ENCODE measurements at regions not wholly inside any gene's neighbourhood (a gene's known extent, or its start where the extent isn't known, plus 50 kb on each side); places are given as distances from the start of the nearest gene placed in this dataset.

- POLR2A ChIA-PET: no interaction called here
- CTCF ChIA-PET: no interaction called here
- no peaks in the 10 kb centered on the region for H3K4me1 Mint-ChIP-seq
Observed at GRCh38 chr12:29858270-29858786, 74.6 kb upstream of the TMTC1 start.

GRCh38 chr12:29847246-29847645 lies 63.5 kb upstream of the TMTC1 start:
- H3K27me3 ChIP-seq (replicated peaks in 1 of 4; ENCODE audit: control extremely low read depth in 1 of 4, control insufficient read depth in 3 of 4, insufficient read depth in 4 of 4, low read length in 3 of 4): no peaks in the 10 kb centered on the region
- CTCF ChIA-PET: no interaction called here
- ATAC-seq (ENCODE audit: low read depth) (no peak), DNase-seq (no peak)
- no peak for TF ChIP-seq CTCF (IDR thresholded peaks at IDR 0.05)
- H3K9me3 ChIP-seq (ENCODE audit: control extremely low read depth in 1 of 3, control insufficient read depth in 2 of 3, insufficient read depth in 1 of 3, low read length in 2 of 3): peaks cover 0 to 9% (median 0%) of the 10 kb centered on the region in 3 donors
- POLR2A ChIA-PET: no interaction called here
- H3K4me3 Mint-ChIP-seq: no peak overlapping the region
- H2AFZ ChIP-seq (ENCODE audit: insufficient read depth, low read depth, low read length, poor library complexity, severe bottlenecking): no peak overlapping the region
- no peaks in the 10 kb centered on the region for H3K27me3 Mint-ChIP-seq
- no CpG with 5 or more reads among the region's 2 CpGs for WGBS (ENCODE audit: insufficient coverage)
- no peaks in the 10 kb centered on the region for H3K79me2 ChIP-seq (ENCODE audit: control insufficient read depth, insufficient read depth, low read length)
- H3K4me3 ChIP-seq (ENCODE audit: control extremely low read depth in 1 of 5, extremely low read depth in 1 of 5, insufficient read depth in 1 of 5, low read depth in 2 of 5, low read length in 4 of 5): no peak overlapping the region
- no peak overlapping the region for H3K27ac ChIP-seq (ENCODE audit: low read length in 2 of 2)
- peaks cover 2% of the 10 kb centered on the region for H3K9me3 Mint-ChIP-seq (ENCODE audit: insufficient read depth)
- intact Hi-C loops (cut with micrococcal nuclease): no loop called here
- no peaks in the 10 kb centered on the region for H3K36me3 ChIP-seq (replicated peaks in 1 of 2; ENCODE audit: control extremely low read depth in 1 of 2, control insufficient read depth in 1 of 2, extremely low read depth in 1 of 2, insufficient read depth in 2 of 2, low read length in 1 of 2)
- H3K9ac ChIP-seq (ENCODE audit: low read length): no peak overlapping the region
- H3K4me1 ChIP-seq (ENCODE audit: control insufficient read depth in 2 of 2, insufficient read depth in 2 of 2, low read length in 2 of 2): no peaks in the 10 kb centered on the region
- no peaks in the 10 kb centered on the region for H4K20me1 ChIP-seq (ENCODE audit: control insufficient read depth, insufficient read depth, low read length, poor library complexity, severe bottlenecking)
- no peak overlapping the region for H3K4me2 ChIP-seq (replicated peaks; ENCODE audit: low read depth, low read length, poor library complexity, severe bottlenecking)
- no peak overlapping the region for H3K27ac Mint-ChIP-seq
- no peaks in the 10 kb centered on the region for H3K4me1 Mint-ChIP-seq

More at GRCh38 chr12:29858270-29858786, 74.6 kb upstream of the TMTC1 start:
- Histone ChIP-seq H3K36me3 (replicated peaks in 1 of 2; ENCODE audit: control extremely low read depth in 1 of 2, control insufficient read depth in 1 of 2, extremely low read depth in 1 of 2, insufficient read depth in 2 of 2, low read length in 1 of 2) (no peaks in the 10 kb centered on the region), H3K4me1 (ENCODE audit: control insufficient read depth in 2 of 2, insufficient read depth in 2 of 2, low read length in 2 of 2) (no peaks in the 10 kb centered on the region), H4K20me1 (ENCODE audit: control insufficient read depth, insufficient read depth, low read length, poor library complexity, severe bottlenecking) (no peaks in the 10 kb centered on the region), H3K9ac (ENCODE audit: low read length) (no peak overlapping the region), H3K79me2 (ENCODE audit: control insufficient read depth, insufficient read depth, low read length) (no peaks in the 10 kb centered on the region), H3K9me3 (ENCODE audit: control extremely low read depth in 1 of 3, control insufficient read depth in 2 of 3, insufficient read depth in 1 of 3, low read length in 2 of 3) (no peaks in the 10 kb centered on the region), H3K27ac (ENCODE audit: low read length in 2 of 2) (no peak overlapping the region), H3K4me2 (replicated peaks; ENCODE audit: low read depth, low read length, poor library complexity, severe bottlenecking) (no peak overlapping the region), H2AFZ (ENCODE audit: insufficient read depth, low read depth, low read length, poor library complexity, severe bottlenecking) (no peak overlapping the region), H3K4me3 (ENCODE audit: control extremely low read depth in 1 of 5, extremely low read depth in 1 of 5, insufficient read depth in 1 of 5, low read depth in 2 of 5, low read length in 4 of 5) (no peak overlapping the region), H3K27me3 (replicated peaks in 1 of 4; ENCODE audit: control extremely low read depth in 1 of 4, control insufficient read depth in 3 of 4, insufficient read depth in 4 of 4, low read length in 3 of 4) (no peaks in the 10 kb centered on the region)
- Mint-ChIP-seq H3K9me3 (ENCODE audit: insufficient read depth) (no peaks in the 10 kb centered on the region), H3K4me3 (no peak overlapping the region), H3K27ac (no peak overlapping the region), H3K27me3 (no peaks in the 10 kb centered on the region)
- intact Hi-C loops (cut with micrococcal nuclease): no loop called here
- no peak for TF ChIP-seq CTCF (IDR thresholded peaks at IDR 0.05)
- TF ChIP-seq EZH2 (IDR thresholded peaks at IDR 0.05; ENCODE audit: borderline replicate concordance, insufficient read depth, low read depth, low read length, poor library complexity, severe bottlenecking): no peak
- no peak for DNase-seq
- 88% methylated on average over 1 of the region's 2 CpGs for WGBS (ENCODE audit: insufficient coverage)
- ATAC-seq (ENCODE audit: low read depth): no peak
